Activated T-helper 1 cell treated with anti-CD3 and anti-CD28 coated beads, Interleukin-2, amount 50 U/mL, for 16 hours (primary cell): ENCODE measurements at regions not wholly inside any gene's neighbourhood (a gene's known extent, or its start where the extent isn't known, plus 50 kb on each side); places are given as distances from the start of the nearest gene placed in this dataset.
A peak's percentile ranks its signal among the peaks of the same experiment; 100 is the strongest.

Experiments
- DNase-seq, 2 donors: peaks; one replicate each; pipeline ENCODE4 v3.0.0-alpha.2; 2020; ENCODE audit warnings: low read depth in 1 of 2, low spot score in 1 of 2

- no peak for DNase-seq
Measured at GRCh38 chr6:29884261-29884660, 56.6 kb downstream of the HLA-G start.

- no peak for DNase-seq
Measured at GRCh38 chr6:29886701-29887100, 55.6 kb upstream of the HLA-A start.

- DNase-seq, result peak in 1 of 2 donors; percentile 17
Measured at GRCh38 chr6:29887330-29887818, 55.0 kb upstream of the HLA-A start.

GRCh38 chr6:29887819-29888776, 54.2 kb upstream of the HLA-A start:
- DNase-seq, result peak; percentile 61 to 80
